ENCODE measurements at regions not wholly inside any gene's neighbourhood (a gene's known extent, or its start where the extent isn't known, plus 50 kb on each side); places are given as distances from the start of the nearest gene placed in this dataset.
"Not testable (repeated sequence)": the region's sequence is repeated elsewhere in the genome, so short reads cannot be mapped to it uniquely, and the experiment has no call there.

DNA sequence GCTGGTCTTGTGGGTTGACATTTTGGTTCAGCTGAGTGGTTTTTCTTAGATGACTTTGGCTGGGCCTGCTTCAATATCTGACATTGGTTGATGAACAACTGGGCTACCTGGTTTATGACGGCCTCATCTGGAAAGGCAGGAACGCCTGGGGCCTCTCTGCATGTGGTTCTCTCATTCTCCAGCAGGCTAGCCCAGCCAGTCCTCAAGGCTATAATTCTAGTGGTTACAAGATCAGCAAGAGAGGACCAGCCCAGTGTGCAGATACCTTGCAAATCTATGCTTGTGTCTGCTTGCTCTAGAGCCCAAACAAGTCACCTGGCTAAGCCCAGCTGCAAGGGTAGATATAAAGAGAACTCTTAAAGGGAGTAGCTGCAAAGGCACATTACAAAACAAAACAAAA is 214.2 kb upstream of the PUDP start:
- no peak for DNase-seq

DNA sequence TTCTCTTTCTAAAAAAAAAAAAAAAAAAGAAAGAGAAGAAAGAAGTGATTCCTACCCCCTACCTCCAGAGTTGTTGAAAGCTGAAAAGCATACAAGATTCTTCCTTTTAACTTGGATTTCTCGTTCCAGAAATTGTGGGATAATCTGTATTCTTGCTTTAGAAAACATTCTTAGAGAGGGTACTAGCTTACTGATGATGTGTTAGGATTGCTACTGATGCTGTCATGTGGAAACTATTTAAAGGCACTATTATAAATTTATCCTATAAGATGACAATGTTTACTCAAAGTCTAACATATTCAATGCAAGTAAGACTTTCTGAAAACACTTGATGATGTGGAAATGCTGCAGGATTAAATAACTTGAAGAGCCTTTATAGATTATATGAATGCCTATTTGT is 204.0 kb upstream of the PUDP start:
- DNase-seq = no peak

DNA sequence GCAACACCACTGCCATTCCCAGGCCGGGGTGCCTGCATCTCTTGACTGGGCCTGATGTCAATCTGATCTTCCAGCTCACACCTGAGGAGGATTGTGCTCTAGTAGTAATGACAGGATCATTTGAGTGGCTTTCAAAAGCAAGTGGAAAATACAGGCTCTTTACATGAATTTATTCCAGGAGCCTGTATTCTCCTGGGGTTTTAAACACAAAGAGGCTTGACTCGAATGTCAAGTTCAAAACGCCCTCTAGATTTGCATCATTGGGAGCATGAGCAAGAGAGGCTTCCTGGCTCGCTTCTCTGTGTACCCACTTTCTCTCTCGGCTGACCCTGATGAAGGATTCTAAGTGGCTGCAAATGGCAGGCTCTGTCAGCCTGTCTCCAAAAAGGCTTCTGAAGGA is 199.5 kb upstream of the PUDP start:
- DNase-seq = peak; percentile 15

DNA sequence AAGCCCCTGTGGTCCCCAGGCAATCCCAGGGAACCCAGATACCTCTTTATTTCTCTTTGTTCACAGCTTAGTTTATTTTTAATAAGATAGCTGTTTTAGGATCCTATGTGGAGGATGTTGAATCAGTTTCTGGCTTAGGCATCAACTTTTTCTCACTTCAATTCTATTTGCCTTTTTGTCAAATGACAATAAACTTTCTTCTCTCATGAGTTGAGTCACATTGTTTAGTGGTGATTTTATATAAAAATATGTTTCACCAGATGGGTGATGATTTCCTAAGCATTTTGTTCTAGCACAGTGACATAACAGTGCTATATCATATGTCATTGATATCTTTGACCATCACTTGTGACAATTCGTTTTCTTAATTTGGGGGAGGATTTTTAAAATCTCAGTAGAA is 198.1 kb upstream of the PUDP start:
- no peak for DNase-seq

DNA sequence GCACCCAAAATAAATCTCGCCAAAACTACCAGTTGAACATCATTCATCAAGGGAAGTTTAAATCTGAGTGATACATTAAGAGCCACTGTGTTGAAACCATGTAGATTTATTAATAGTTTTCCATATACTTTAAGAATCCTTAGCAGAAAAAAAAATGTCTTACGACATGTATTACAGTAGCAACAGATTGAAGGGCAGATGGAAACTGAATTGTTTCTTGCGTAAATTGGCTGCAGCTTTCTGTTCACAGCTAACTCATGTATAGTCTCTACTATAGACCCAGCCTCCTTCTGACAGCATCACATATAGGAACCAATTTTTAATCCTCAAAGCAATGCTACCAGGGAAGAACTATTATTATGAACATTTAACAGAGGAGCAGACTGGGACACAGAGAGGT is 195.2 kb upstream of the PUDP start:
- no peak for DNase-seq

DNA sequence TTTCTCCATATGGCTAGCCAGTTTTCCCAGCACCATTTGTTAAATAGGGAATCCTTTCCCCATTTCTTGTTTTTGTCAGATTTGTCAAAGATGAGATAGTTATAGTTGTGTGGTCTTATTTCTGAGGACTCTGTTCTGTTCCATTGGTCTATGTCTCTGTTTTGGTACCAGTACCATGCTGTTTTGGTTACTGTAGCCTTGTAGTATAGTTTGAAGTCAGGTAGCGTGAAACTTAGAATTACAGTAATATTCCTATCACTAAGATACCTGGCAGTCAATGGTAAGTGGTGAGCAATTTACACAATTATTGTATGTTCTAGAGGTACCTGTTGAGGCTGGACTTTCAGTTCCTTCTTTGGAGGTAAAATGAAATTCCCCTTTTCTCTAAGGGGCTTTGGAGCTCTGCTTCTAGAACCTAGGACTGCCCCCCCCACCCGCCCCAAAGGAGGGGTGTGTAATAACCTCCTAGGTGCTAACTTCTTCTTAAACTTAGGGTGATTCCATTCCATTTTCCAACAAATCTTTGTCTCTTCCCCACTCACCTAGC is 187.9 kb upstream of the PUDP start:
- DNase-seq = not testable (repeated sequence)

DNA sequence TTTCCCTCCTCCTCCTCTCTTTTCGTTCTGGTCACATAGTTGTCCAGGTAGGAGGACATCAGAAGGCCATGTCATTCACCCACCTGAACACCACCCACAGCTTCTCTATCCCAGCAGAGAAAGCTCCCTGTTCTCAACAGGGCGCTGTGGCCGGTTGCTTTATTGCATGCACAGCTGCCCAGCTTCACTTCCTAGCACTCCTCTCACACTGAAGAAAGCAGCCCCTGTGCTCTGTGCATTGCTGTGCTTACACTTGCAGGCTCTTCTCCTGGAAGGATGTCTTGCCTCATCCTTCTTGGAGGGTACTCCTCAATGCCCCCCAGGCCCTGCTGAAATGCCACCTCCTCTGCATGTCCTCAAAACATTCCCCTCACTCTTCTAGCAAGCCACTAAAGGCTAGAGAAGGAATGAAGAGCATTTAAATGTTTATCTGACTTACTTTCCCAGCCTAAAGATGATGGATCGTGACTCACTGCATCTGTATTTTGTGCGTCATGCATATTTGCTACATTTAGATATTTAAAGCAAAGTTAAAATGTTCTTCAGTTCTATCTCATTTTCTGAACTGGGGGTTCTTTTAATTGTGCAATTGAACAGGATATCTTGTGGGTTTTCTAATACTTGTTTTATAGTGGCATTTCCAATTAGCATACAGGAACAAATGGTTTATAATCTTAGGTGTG is 186.4 kb upstream of the PUDP start:
- DNase-seq = no peak

DNA sequence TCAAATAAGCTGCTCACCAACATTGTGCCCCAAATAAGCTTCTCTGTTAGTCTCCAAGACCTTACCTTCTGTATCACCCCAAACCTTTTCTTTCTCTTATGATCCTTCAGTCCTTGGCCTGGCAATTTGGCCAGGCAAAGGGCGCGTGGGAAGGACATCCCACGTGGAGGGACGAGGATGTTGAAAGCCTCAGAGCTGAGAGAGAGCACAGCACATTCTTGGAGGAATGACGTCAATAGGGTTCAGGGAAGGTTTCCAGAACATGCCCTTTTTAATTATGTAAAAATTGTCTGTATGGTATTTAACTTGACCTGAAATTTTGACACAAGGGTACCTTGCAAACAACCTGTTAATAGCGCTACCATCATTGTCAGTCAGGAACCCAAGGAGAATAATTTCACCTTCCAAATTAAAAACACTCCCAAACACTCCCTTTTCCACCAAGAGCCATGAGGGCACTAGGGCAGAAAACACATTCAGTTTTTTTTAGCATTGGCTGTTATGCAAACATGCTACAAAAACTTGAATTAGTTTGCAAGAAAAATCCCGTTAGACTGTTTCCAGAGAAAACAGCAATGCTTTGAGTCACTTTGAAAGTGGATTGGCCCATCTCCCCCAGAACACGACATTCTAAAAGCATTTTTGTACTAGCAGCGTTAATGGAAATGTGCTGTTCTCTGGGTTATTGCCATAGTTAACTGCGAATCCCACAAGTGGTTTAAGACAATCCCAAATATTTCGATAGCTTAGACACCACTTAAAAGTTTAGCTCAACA is 183.2 kb upstream of the PUDP start:
- DNase-seq = no peak

DNA sequence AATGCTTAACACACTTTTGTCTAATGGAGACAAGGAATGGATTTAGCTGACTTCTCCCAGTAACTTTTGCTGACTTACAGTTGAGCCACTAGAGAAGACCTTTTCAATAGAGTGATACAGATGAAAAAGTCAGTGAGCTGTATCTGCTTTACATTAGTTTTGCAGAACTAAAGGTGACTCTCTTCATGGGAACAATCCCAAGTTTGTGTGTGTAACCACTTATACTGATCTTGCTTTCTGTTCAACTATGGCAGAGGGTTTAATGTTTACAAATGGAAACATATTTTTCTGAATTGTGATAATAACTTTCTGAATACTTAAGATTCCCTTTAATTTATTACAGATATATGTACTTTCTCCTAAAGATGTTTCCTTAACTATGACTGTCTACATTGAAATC is 182.6 kb upstream of the PUDP start:
- no peak for DNase-seq

DNA sequence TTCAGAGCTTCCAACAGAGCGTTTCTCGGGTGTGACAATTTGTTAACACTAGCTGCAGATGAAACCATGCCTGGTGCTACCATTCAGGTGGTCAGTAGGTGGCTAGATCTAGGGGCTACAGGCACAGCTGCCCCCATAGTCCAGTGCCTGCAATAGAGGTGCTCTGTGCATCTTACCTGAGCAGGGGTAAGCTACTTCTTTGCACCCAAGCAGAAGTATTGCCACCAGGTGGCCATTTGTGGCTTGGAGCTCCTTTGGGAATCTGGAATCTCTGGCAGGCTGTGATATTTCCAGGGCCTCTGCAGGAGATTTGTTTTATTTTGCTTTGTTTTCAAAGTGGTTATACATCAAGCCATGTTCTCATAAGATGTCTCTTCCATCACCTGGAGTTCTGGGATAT is 170.7 kb upstream of the PUDP start:
- DNase-seq = no peak

DNA sequence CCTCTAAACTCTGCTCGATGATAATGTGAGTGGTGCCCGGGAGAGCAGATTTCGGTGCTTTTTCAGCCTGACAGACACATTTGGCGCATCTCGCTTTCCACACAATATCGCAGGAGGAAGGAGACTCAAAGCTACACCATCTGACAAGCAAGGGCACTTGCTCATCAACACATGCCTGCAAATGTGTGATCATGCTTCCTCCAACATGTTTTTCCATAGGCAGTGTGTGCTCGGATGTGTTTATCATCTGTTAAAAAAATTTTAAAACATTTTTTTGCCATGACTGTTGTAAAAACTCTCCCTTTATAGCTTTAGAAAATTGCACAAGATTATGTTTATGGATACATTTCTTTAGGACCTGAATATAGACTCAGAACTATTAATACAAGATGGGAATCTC is 170.3 kb upstream of the PUDP start:
- no peak for DNase-seq

DNA sequence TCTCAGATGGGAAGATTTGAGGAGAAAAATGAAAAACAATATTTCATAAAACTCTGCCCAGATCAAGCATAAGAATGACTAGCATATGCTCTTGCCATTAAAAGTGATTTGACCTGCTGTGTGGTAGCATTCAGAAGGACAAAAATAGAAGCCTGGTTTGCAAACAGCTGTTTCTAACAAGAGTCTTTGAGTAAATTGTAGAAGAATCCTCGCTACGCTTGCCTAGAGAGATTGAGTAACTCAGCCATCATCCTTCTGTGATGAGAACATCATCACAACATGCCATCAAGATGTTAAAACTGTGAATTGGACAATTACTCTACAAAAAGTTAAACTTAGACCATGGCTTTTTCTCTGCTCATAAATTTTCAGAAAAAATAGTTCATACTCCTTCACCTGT is 168.9 kb upstream of the PUDP start:
- no peak for DNase-seq

DNA sequence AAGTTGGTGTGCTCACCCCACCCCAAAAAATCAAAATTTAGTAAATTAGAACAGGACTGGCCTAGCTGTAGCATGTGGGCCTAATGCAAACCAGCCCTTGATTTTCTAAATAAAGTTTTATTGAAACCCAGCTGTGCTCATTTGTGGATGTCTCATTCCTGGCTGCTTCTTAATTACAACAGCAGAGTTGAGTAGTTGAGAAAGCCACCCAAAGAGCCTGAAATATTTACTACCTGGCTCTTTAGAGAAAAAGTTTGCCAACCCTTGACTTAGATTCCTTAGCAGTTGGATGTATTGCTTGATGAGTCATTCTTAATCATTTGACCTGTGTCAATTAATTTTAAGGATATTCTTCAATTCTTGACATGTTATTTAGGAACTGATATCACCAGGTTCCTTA is 168.3 kb upstream of the PUDP start:
- DNase-seq = no peak

DNA sequence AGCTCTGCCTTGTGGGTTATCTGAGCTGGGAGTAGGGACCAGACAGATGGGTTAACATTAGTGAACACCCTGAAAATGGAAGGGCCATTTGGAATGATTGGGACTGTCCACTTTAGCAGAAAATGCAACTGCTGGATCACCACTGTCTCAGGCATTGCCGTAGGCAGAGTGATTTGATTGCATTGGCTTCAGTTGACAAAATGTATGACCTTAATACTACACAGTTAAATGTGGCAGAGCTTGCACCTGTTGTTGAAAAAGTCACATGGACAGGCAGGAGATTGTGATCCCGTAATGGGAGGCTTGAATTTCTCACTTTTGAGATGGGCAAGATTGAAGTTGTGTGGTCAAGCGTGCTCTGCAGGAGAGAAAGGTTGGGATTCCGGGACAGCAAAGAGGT is 166.5 kb upstream of the PUDP start:
- DNase-seq = no peak

DNA sequence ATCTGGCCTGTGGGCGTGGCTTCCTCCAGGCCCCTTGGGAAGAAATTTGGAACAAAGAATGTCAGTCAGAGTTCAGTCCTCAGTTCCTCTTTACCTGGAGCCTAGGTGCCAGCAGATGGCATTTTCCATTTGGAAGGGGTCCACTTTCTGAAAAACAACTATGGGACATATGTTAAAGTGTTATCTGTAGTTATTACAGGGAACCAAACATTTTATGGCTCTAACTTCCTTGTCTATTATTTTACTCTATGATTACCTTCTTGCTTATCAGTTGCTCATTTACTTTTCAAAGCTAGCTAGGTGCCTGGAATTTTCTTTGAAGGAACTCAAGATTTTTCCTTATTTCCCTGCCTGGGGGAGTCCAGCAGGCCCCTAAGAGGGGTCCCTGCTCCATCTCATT is 159.8 kb upstream of the PUDP start:
- DNase-seq = no peak

DNA sequence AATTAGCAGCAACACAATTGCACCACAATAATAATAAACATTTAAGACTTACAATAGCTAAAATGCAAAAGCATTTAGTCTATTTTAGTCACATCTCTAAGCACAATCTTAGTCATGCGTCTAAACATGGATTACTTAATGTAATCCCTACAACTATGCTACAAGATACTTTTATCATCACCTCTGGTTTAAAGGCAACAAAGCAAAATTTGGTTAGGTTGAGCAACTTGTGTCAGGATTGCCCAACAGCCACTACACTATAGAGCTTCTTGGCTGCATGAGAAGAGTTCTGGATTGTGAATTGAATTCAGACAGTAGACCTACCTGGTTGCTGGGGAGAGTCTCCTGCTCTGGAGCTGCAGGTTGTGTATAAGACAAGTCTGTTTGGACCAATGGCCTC is 146.5 kb upstream of the PUDP start:
- DNase-seq = no peak

DNA sequence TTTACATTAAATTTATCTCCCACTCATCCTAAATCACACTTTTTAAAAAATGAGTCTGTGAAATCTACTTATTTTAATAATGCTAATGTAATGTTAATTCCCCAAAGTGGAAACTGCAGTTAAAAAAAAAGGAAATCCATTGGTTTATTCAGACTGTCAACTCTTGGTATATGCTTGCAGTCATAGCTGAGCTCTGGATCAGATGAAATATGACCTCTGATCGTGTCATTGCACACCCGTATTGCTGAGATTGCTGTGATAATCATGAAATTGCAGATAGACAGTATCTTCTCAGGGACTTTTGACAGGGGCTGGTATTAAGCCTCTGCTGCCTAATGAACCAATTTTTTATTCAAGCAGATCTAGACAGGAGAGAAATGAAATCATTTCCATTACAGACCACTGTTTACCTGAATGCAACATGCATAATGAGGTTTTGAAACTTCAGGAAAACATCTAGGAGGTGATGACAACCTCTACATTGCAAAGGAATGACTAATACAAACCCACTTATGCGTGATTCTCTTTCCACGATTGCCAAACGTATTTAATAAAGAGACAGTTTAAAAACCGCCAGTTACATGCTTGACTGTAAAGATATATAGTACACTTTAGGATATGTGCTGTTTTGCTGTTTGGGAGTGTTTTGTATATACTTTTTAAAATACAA is 138.3 kb upstream of the PUDP start:
- no peak for DNase-seq

DNA sequence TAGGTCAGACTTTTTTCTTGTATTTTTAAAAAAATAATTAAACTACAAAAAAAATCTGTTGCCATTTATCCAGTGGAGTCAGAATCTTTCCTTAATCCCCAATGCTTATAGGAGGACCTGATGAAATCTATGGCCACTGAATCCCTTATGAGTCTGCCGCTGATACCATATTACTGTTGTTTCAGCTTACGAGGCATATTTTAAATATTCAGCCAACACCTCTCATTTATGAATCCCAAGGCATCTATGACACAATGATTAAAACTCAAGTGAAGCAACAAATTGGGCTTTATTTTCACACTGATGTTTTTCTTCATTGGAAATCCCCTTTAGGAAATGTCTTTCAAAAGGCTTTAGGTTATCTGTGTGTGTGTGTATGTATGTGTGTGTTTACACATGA is 137.8 kb upstream of the PUDP start:
- DNase-seq = no peak

DNA sequence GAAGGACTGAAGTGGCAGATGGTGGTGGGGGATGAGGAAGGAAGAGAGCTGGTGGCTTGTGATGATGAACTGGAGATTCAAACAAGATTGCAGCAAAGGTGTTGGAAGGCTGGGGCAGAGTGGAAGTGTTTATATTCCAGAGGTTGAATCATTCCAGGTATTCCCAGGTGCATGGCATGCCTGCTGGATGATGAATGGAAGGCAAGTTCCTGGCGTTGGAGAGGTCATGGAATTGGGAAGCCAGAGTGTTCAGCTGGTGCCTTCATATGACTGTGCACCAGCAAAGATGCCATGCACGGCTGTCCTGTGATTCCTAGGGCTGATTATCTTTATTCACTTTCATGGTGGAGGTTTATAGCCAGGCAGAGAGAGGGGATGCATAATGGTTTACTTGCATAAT is 135.8 kb upstream of the PUDP start:
- no peak for DNase-seq

DNA sequence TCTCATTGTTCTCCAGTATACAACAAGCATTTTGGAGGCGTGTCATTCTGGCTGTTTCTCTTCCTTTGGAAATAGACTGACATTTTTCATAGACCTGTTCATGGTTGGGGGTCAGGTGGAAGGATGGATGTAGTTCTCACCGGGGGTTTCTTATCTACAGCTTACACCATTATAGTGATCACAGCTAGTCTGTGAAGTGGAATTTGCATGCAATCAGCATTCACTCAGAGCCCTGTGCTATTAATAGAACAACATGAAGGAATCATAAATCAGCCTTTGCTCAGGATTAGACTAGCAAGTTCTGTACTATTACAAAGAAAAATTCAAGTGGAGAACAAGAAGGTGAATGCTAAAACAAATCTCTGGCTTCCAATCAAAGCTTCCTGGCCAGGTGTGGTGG is 132.6 kb upstream of the PUDP start:
- no peak for DNase-seq

DNA sequence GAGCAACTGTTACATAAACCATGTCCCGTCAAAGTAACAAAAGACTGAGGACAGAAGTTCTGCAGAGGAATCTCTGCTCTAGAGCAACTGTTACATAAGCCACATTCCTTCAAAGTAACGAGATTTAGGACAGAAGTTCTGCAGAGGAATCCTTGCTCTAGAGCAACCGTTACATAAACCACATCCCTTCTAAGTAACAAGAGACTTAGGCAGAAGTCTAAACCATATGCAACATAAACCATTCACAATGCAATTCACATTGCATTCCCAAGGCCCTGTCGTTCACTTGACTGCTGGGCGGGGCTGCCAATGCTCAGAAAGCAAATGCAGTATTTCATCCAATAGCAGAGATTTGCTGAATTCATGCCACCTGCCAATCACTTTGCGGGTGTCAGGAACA is 124.4 kb upstream of the PUDP start:
- DNase-seq = no peak

DNA sequence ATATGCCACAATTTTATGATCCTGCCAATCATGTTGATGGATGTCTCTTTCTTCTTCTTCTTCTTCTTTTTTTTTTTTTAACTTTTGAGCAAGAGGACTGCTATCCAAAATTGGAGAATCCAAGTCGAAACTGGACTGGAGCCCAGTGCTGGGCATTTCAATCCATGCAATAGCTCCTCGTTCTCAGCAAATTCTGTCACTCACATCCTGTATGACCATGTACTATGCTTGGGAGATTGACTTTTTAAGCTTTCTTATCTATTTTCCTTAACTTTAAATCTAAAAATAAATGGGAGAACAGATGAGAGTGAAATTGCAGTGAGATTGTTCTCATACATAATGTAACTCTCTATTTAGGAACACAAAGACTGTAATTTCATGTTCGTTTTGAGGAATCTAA is 123.0 kb upstream of the PUDP start:
- no peak for DNase-seq

DNA sequence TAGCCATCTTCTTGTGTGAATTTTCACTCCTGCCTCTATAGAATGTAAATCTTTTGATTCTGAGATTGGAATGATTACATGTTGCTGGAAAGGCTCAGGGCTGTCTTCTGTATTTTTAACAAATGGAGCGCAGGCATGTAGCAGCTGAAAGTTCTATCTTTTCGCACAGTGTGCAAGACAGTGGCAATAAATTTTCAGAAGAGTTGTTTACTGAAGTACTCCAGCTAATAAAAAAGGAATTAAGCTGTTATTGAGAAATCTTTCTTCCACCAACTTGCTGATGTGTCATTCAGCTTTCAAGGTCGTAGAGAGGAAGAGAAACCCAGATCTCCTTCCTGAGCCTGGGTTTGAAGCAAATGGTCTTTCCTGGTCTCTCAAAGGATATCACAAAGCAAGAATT is 122.0 kb upstream of the PUDP start:
- DNase-seq = no peak

DNA sequence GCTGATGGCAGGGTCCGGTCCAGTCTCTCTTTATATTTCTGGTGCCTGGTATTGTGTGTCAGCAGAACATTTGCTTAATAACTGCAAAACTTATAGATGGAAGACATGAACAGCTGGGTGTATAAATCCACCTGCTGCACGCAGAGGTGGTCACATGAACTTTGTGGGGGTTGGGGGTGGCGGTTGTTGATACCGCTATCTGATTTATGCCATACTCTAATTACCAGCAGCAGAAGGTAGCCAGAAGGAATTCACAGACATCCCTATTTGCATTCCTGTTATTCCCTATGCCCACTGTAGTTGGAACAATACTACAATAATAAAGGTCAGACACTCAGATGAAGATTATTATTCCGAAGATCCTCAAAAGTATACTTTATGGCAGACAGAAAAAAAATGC is 121.6 kb upstream of the PUDP start:
- DNase-seq = no peak
